MG63 (cell line): ENCODE measurements at regions not wholly inside any gene's neighbourhood (a gene's known extent, or its start where the extent isn't known, plus 50 kb on each side); places are given as distances from the start of the nearest gene placed in this dataset.
"Not testable (repeated sequence)": the region's sequence is repeated elsewhere in the genome, so short reads cannot be mapped to it uniquely, and the experiment has no call there.

Experiments
- DNase-seq: peaks from one replicate; pipeline ENCODE4 v3.0.0-alpha.2; 2020
- H3K27me3 ChIP-seq: fragments of 250-450 bp; sonication (Bioruptor Pico); 2 replicates; pipeline ENCODE4 v1.5.1; 2020; ENCODE audit warnings: mild to moderate bottlenecking, moderate library complexity
- H3K36me3 ChIP-seq: fragments of 250-450 bp; sonication (Bioruptor Pico); 2 replicates; pipeline ENCODE4 v1.5.1; 2020; ENCODE audit warnings: mild to moderate bottlenecking, moderate library complexity
- H3K4me3 ChIP-seq: fragments of 250-450 bp; sonication (Bioruptor Pico); 2 replicates; pipeline ENCODE4 v1.5.1; 2020; ENCODE audit warnings: mild to moderate bottlenecking, moderate library complexity
- H3K9me3 ChIP-seq: fragments of 250-450 bp; sonication (Bioruptor Pico); 2 replicates; pipeline ENCODE4 v1.5.1; 2020; ENCODE audit warnings: mild to moderate bottlenecking, moderate library complexity

- Histone ChIP-seq H3K36me3 (no peaks in the 10 kb centered on the region), H3K9me3 (no peaks in the 10 kb centered on the region), H3K4me3 (no peak overlapping the region), H3K27me3 (no peaks in the 10 kb centered on the region)
- DNase-seq: no peak
Measured at GRCh38 chr10:21385536-21385935, 139.9 kb downstream of the SKIDA1 start.

GRCh38 chr10:21379143-21379542 lies 146.3 kb downstream of the SKIDA1 start:
- no peaks in the 10 kb centered on the region for H3K9me3 ChIP-seq
- H3K36me3 ChIP-seq: no peaks in the 10 kb centered on the region
- no peaks in the 10 kb centered on the region for H3K27me3 ChIP-seq
- no peak overlapping the region for H3K4me3 ChIP-seq
- no peak for DNase-seq

GRCh38 chr10:21375274-21375673 lies 150.2 kb downstream of the SKIDA1 start:
- not testable (repeated sequence) for H3K9me3 ChIP-seq, H3K4me3 ChIP-seq, H3K36me3 ChIP-seq, DNase-seq, H3K27me3 ChIP-seq

- not testable (repeated sequence) for H3K27me3 ChIP-seq, H3K4me3 ChIP-seq, H3K36me3 ChIP-seq, H3K9me3 ChIP-seq
- peak; percentile 70 for DNase-seq
Measured at GRCh38 chr10:21373881-21374280, 151.6 kb downstream of the SKIDA1 start.

GRCh38 chr10:21372651-21373410 lies 152.7 kb downstream of the SKIDA1 start:
- Histone ChIP-seq H3K27me3 (no peaks in the 10 kb centered on the region), H3K36me3 (no peaks in the 10 kb centered on the region), H3K9me3 (no peaks in the 10 kb centered on the region), H3K4me3 (no peak overlapping the region)
- peak; percentile 96 for DNase-seq

GRCh38 chr10:21369697-21370096 lies 155.8 kb downstream of the SKIDA1 start:
- Histone ChIP-seq H3K9me3 (no peaks in the 10 kb centered on the region), H3K36me3 (no peaks in the 10 kb centered on the region), H3K27me3 (no peaks in the 10 kb centered on the region), H3K4me3 (no peak overlapping the region)
- no peak for DNase-seq

- Histone ChIP-seq H3K36me3 (no peaks in the 10 kb centered on the region), H3K27me3 (no peaks in the 10 kb centered on the region), H3K4me3 (no peak overlapping the region), H3K9me3 (no peaks in the 10 kb centered on the region)
- no peak for DNase-seq
Measured at GRCh38 chr10:21368728-21369425, 156.6 kb downstream of the SKIDA1 start.

- Histone ChIP-seq H3K9me3 (no peaks in the 10 kb centered on the region), H3K36me3 (no peaks in the 10 kb centered on the region), H3K27me3 (no peaks in the 10 kb centered on the region), H3K4me3 (no peak overlapping the region)
- DNase-seq: no peak
Measured at GRCh38 chr10:21368022-21368582, 157.4 kb downstream of the SKIDA1 start.

- H3K36me3 ChIP-seq, H3K4me3 ChIP-seq, H3K27me3 ChIP-seq, H3K9me3 ChIP-seq: not testable (repeated sequence)
- DNase-seq: peak; percentile 73
Measured at GRCh38 chr10:21366108-21366507, 159.4 kb downstream of the SKIDA1 start.

- DNase-seq: peak; percentile 82
- no peaks in the 10 kb centered on the region for H3K27me3 ChIP-seq
- no peak overlapping the region for H3K4me3 ChIP-seq
- no peaks in the 10 kb centered on the region for H3K9me3 ChIP-seq
- H3K36me3 ChIP-seq: no peaks in the 10 kb centered on the region
Measured at GRCh38 chr10:21364196-21365114, 161.0 kb downstream of the SKIDA1 start.

- Histone ChIP-seq H3K36me3 (no peaks in the 10 kb centered on the region), H3K27me3 (no peaks in the 10 kb centered on the region), H3K4me3 (no peak overlapping the region), H3K9me3 (no peaks in the 10 kb centered on the region)
- DNase-seq: no peak
Measured at GRCh38 chr10:21363731-21364104, 161.8 kb downstream of the SKIDA1 start.

GRCh38 chr10:21363092-21363730 lies 162.3 kb downstream of the SKIDA1 start:
- Histone ChIP-seq H3K27me3 (no peaks in the 10 kb centered on the region), H3K36me3 (no peaks in the 10 kb centered on the region), H3K4me3 (no peak overlapping the region), H3K9me3 (no peaks in the 10 kb centered on the region)
- DNase-seq: no peak

GRCh38 chr10:21359202-21359601 lies 166.3 kb downstream of the SKIDA1 start:
- no peaks in the 10 kb centered on the region for H3K27me3 ChIP-seq
- H3K9me3 ChIP-seq: no peaks in the 10 kb centered on the region
- H3K36me3 ChIP-seq: no peaks in the 10 kb centered on the region
- no peak for DNase-seq
- H3K4me3 ChIP-seq: no peak overlapping the region

- Histone ChIP-seq H3K27me3 (no peaks in the 10 kb centered on the region), H3K4me3 (no peak overlapping the region), H3K36me3 (no peaks in the 10 kb centered on the region), H3K9me3 (no peaks in the 10 kb centered on the region)
- no peak for DNase-seq
Measured at GRCh38 chr10:21355591-21356011, 169.9 kb downstream of the SKIDA1 start.

- Histone ChIP-seq H3K9me3 (no peaks in the 10 kb centered on the region), H3K36me3 (no peaks in the 10 kb centered on the region), H3K4me3 (no peak overlapping the region), H3K27me3 (no peaks in the 10 kb centered on the region)
- no peak for DNase-seq
Measured at GRCh38 chr10:21352886-21353285, 172.6 kb downstream of the SKIDA1 start.

GRCh38 chr10:21351594-21351993 lies 173.9 kb downstream of the SKIDA1 start:
- not testable (repeated sequence) for H3K9me3 ChIP-seq, H3K4me3 ChIP-seq, H3K27me3 ChIP-seq, DNase-seq, H3K36me3 ChIP-seq

GRCh38 chr10:21349912-21350286 lies 175.6 kb downstream of the SKIDA1 start:
- no peaks in the 10 kb centered on the region for H3K36me3 ChIP-seq
- no peak overlapping the region for H3K4me3 ChIP-seq
- no peak for DNase-seq
- H3K27me3 ChIP-seq: no peaks in the 10 kb centered on the region
- no peaks in the 10 kb centered on the region for H3K9me3 ChIP-seq
